Activated gamma-delta T cell treated with anti-CD3 and anti-CD28 coated beads, Interleukin-2, amount 50 U/mL, for 16 hours (primary cell): ENCODE measurements at regions not wholly inside any gene's neighbourhood (a gene's known extent, or its start where the extent isn't known, plus 50 kb on each side); places are given as distances from the start of the nearest gene placed in this dataset.

ENCODE experiments used
- DNase-seq: peaks from one replicate; pipeline ENCODE4 v3.0.0-alpha.2; 2020; ENCODE audit warnings: low read depth

- no peak for DNase-seq
These were observed 112.9 kb downstream of the DLL1 start for GRCh38 chr6:170177772-170178560.

- no peak for DNase-seq
These were observed 113.7 kb downstream of the DLL1 start for GRCh38 chr6:170176898-170177771.

- no peak for DNase-seq
These were observed 114.6 kb downstream of the DLL1 start for GRCh38 chr6:170176136-170176897.

- no peak for DNase-seq
These were observed 115.2 kb downstream of the DLL1 start for GRCh38 chr6:170175644-170176135.

GRCh38 chr6:170174771-170175643 lies 115.9 kb downstream of the DLL1 start:
- no peak for DNase-seq

GRCh38 chr6:170174124-170174770 lies 116.6 kb downstream of the DLL1 start:
- no peak for DNase-seq

GRCh38 chr6:170173335-170173881 lies 117.5 kb downstream of the DLL1 start:
- no peak for DNase-seq

- no peak for DNase-seq
These were observed 118.0 kb downstream of the DLL1 start for GRCh38 chr6:170172825-170173256.

GRCh38 chr6:170172392-170172791 lies 118.5 kb downstream of the DLL1 start:
- no peak for DNase-seq

- DNase-seq = no peak
These were observed 123.2 kb downstream of the DLL1 start for GRCh38 chr6:170167657-170168159.

GRCh38 chr6:170166511-170167122 lies 124.3 kb downstream of the DLL1 start:
- DNase-seq = no peak

- no peak for DNase-seq
These were observed 125.3 kb downstream of the DLL1 start for GRCh38 chr6:170165471-170166117.

GRCh38 chr6:170165085-170165470 lies 125.8 kb downstream of the DLL1 start:
- DNase-seq = no peak

- no peak for DNase-seq
These were observed 126.5 kb downstream of the DLL1 start for GRCh38 chr6:170164271-170164900.

GRCh38 chr6:170163405-170164170 lies 127.3 kb downstream of the DLL1 start:
- DNase-seq = no peak

GRCh38 chr6:170162775-170163404 lies 128.0 kb downstream of the DLL1 start:
- no peak for DNase-seq

GRCh38 chr6:170162011-170162774 lies 128.7 kb downstream of the DLL1 start:
- no peak for DNase-seq
